ENCODE measurements at regions not wholly inside any gene's neighbourhood (a gene's known extent, or its start where the extent isn't known, plus 50 kb on each side); places are given as distances from the start of the nearest gene placed in this dataset.

- ATAC-seq (replicated peaks in 1 of 4) = no peak
- H3K4me3 Mint-ChIP-seq = no peak overlapping the region
- peaks cover 0 to 40% of the 10 kb centered on the region in 2 experiments for H3K27me3 ChIP-seq (replicated peaks in 1 of 2; ENCODE audit: control insufficient read depth in 2 of 2, extremely low read depth in 1 of 2, insufficient read depth in 2 of 2, low read length in 1 of 2)
- ChIA-PET CTCF (no interaction called here), POLR2A (no interaction called here)
- no peaks in the 10 kb centered on the region for H3K9me3 Mint-ChIP-seq
- no peaks in the 10 kb centered on the region for H3K4me1 Mint-ChIP-seq
- H3K27ac ChIP-seq (ENCODE audit: low read length) = no peak overlapping the region
- no peak overlapping the region for H3K27ac Mint-ChIP-seq
- H3K4me3 ChIP-seq (ENCODE audit: control insufficient read depth in 1 of 2, extremely low read depth in 1 of 2, low read length in 1 of 2) = no peak overlapping the region
- H3K36me3 Mint-ChIP-seq = no peaks in the 10 kb centered on the region
- H3K36me3 ChIP-seq (ENCODE audit: control insufficient read depth in 2 of 2, extremely low read depth in 1 of 2, insufficient read depth in 1 of 2, low read length in 1 of 2) = no peaks in the 10 kb centered on the region
- peaks cover 26 to 48% of the 10 kb centered on the region in 2 donors for H3K27me3 Mint-ChIP-seq
- no peaks in the 10 kb centered on the region for H3K9me3 ChIP-seq
- no peak for DNase-seq
- 58% methylated on average over 12 of the region's 12 CpGs for WGBS (ENCODE audit: insufficient coverage)
- no peaks in the 10 kb centered on the region for H3K4me1 ChIP-seq (ENCODE audit: control insufficient read depth in 1 of 2, extremely low read depth in 1 of 2, insufficient read depth in 2 of 2, low read length in 2 of 2)
Observed at GRCh38 chr22:49380095-49380827, 447.4 kb downstream of the BRD1 start.

DNA sequence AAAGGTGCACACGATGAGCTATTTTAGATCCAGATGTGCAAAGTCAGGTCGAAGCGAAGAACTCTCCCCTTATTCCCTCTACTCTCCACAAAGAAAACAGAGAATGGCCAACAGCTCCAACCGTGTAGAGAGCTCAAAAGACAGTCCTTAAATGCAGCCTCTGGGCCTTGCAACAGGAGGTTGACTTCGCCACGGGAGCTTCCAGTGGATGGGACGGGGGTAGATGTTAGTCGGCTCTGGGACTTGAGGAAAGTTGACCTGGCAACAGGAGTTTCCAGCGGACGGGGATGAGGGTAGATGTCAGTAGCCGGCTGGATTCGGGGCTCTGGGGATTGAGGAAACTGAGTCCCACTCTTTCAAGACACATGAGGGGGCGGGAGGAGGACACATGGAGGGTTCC is 450.4 kb downstream of the BRD1 start:
- no peaks in the 10 kb centered on the region for H3K36me3 Mint-ChIP-seq
- no peak overlapping the region for H3K27ac Mint-ChIP-seq
- Histone ChIP-seq H3K4me1 (ENCODE audit: control insufficient read depth in 1 of 2, extremely low read depth in 1 of 2, insufficient read depth in 2 of 2, low read length in 2 of 2) (no peaks in the 10 kb centered on the region), H3K27ac (ENCODE audit: low read length) (no peak overlapping the region), H3K4me3 (ENCODE audit: control insufficient read depth in 1 of 2, extremely low read depth in 1 of 2, low read length in 1 of 2) (no peak overlapping the region), H3K27me3 (replicated peaks in 1 of 2; ENCODE audit: control insufficient read depth in 2 of 2, extremely low read depth in 1 of 2, insufficient read depth in 2 of 2, low read length in 1 of 2) (peaks cover 0 to 45% of the 10 kb centered on the region in 2 experiments), H3K9me3 (no peaks in the 10 kb centered on the region), H3K36me3 (ENCODE audit: control insufficient read depth in 2 of 2, extremely low read depth in 1 of 2, insufficient read depth in 1 of 2, low read length in 1 of 2) (no peaks in the 10 kb centered on the region)
- H3K9me3 Mint-ChIP-seq = no peaks in the 10 kb centered on the region
- POLR2A ChIA-PET = no interaction called here
- ATAC-seq (replicated peaks in 1 of 4) (no peak), DNase-seq (no peak)
- WGBS (ENCODE audit: insufficient coverage) = 76% methylated on average over 4 of the region's 13 CpGs
- H3K27me3 Mint-ChIP-seq = peaks cover 28 to 43% of the 10 kb centered on the region in 2 donors
- no peaks in the 10 kb centered on the region for H3K4me1 Mint-ChIP-seq
- CTCF ChIA-PET = no interaction called here
- no peak overlapping the region for H3K4me3 Mint-ChIP-seq

- Histone ChIP-seq H3K27me3 (replicated peaks in 1 of 2; ENCODE audit: control insufficient read depth in 2 of 2, extremely low read depth in 1 of 2, insufficient read depth in 2 of 2, low read length in 1 of 2) (peaks cover 0 to 53% of the 10 kb centered on the region in 2 experiments), H3K4me3 (ENCODE audit: control insufficient read depth in 1 of 2, extremely low read depth in 1 of 2, low read length in 1 of 2) (no peak overlapping the region), H3K9me3 (no peaks in the 10 kb centered on the region), H3K27ac (ENCODE audit: low read length) (no peak overlapping the region), H3K4me1 (ENCODE audit: control insufficient read depth in 1 of 2, extremely low read depth in 1 of 2, insufficient read depth in 2 of 2, low read length in 2 of 2) (no peaks in the 10 kb centered on the region), H3K36me3 (ENCODE audit: control insufficient read depth in 2 of 2, extremely low read depth in 1 of 2, insufficient read depth in 1 of 2, low read length in 1 of 2) (no peaks in the 10 kb centered on the region)
- Mint-ChIP-seq H3K27me3 (peaks cover 19 to 29% of the 10 kb centered on the region in 2 donors), H3K4me3 (no peak overlapping the region), H3K9me3 (no peaks in the 10 kb centered on the region), H3K4me1 (peaks cover 0 to 4% (median 0%) of the 10 kb centered on the region in 3 donors), H3K36me3 (no peaks in the 10 kb centered on the region), H3K27ac (no peak overlapping the region)
- DNase-seq (no peak), ATAC-seq (replicated peaks in 1 of 4) (no peak)
- ChIA-PET CTCF (no interaction called here), POLR2A (no interaction called here)
- 68% methylated on average over 11 of the region's 17 CpGs for WGBS (ENCODE audit: insufficient coverage)
Observed at GRCh38 chr22:49373801-49374226, 453.9 kb downstream of the BRD1 start.

DNA sequence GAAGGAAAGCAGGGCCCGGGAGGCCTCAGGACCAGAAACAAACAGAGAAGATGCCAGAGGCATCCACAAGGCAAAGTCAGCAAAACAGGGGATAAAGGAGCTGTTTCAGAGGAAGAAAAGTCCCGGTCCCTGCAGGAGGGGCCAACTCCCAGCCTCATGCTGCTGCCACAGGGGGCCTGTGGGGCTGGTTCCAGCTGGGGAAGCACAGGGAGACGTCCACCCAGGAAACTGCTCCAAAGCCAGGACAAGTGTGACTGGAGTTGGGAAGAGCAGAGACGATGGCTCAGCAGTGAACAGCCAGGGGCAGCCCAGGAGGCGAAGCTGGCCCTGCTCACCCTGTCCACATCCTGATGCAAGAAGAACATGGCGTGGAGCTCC is 454.4 kb downstream of the BRD1 start:
- Histone ChIP-seq H3K4me1 (ENCODE audit: control insufficient read depth in 1 of 2, extremely low read depth in 1 of 2, insufficient read depth in 2 of 2, low read length in 2 of 2) (no peaks in the 10 kb centered on the region), H3K27me3 (replicated peaks in 1 of 2; ENCODE audit: control insufficient read depth in 2 of 2, extremely low read depth in 1 of 2, insufficient read depth in 2 of 2, low read length in 1 of 2) (peaks cover 0 to 53% of the 10 kb centered on the region in 2 experiments), H3K9me3 (no peaks in the 10 kb centered on the region), H3K36me3 (ENCODE audit: control insufficient read depth in 2 of 2, extremely low read depth in 1 of 2, insufficient read depth in 1 of 2, low read length in 1 of 2) (no peaks in the 10 kb centered on the region), H3K4me3 (ENCODE audit: control insufficient read depth in 1 of 2, extremely low read depth in 1 of 2, low read length in 1 of 2) (no peak overlapping the region), H3K27ac (ENCODE audit: low read length) (no peak overlapping the region)
- CTCF ChIA-PET = no interaction called here
- POLR2A ChIA-PET = no interaction called here
- DNase-seq (no peak), ATAC-seq (replicated peaks in 1 of 4) (no peak)
- 74% methylated on average over 6 of the region's 6 CpGs for WGBS (ENCODE audit: insufficient coverage)
- H3K4me3 Mint-ChIP-seq = no peak overlapping the region
- H3K4me1 Mint-ChIP-seq = peaks cover 0 to 4% (median 0%) of the 10 kb centered on the region in 3 donors
- H3K9me3 Mint-ChIP-seq = no peaks in the 10 kb centered on the region
- H3K36me3 Mint-ChIP-seq = no peaks in the 10 kb centered on the region
- peaks cover 16 to 27% of the 10 kb centered on the region in 2 donors for H3K27me3 Mint-ChIP-seq
- H3K27ac Mint-ChIP-seq = no peak overlapping the region

DNA sequence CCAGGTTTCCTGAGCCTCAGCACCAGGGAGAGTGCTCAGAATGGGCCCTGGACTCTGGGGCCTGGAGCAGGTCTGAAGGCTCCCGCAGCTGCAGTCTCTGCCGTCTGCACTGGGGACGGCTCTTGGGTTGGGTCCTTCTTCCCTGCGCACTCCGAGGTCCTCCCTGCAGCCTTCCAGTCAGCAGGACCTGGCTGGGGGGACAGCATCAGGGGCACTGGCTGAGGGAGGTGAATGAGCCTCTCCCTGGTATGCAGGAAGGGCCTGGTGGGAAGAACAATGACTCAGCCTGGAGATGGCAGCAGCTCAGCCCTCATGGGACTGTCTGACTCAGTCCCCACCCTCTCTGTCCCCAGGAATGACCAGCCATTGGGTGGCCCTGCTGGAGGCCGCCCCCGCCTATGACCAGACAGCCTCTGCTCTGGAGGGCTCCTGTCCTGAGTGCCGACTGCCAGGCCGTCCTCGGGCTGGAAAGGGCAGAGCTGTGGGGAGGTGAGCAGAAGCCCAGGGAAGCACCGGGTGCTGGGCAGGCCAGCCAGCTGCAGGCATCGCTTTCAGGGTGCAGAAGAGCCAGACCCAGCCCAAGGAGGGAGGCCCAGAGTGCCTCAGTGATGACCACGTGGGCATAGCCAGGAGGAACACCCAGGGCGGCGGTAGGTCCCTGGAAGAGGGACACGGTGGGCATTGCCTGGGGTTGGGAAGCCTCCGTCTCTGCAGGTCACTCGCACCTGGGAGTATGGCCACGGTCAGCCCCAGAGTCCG is 455.0 kb downstream of the BRD1 start:
- DNase-seq = no peak
- Histone ChIP-seq H3K9me3 (no peaks in the 10 kb centered on the region), H3K27ac (ENCODE audit: low read length) (no peak overlapping the region), H3K4me1 (ENCODE audit: control insufficient read depth in 1 of 2, extremely low read depth in 1 of 2, insufficient read depth in 2 of 2, low read length in 2 of 2) (no peaks in the 10 kb centered on the region), H3K27me3 (replicated peaks in 1 of 2; ENCODE audit: control insufficient read depth in 2 of 2, extremely low read depth in 1 of 2, insufficient read depth in 2 of 2, low read length in 1 of 2) (peaks cover 0 to 50% of the 10 kb centered on the region in 2 experiments), H3K36me3 (ENCODE audit: control insufficient read depth in 2 of 2, extremely low read depth in 1 of 2, insufficient read depth in 1 of 2, low read length in 1 of 2) (no peaks in the 10 kb centered on the region), H3K4me3 (ENCODE audit: control insufficient read depth in 1 of 2, extremely low read depth in 1 of 2, low read length in 1 of 2) (no peak overlapping the region)
- H3K27ac Mint-ChIP-seq = no peak overlapping the region
- H3K36me3 Mint-ChIP-seq = no peaks in the 10 kb centered on the region
- ATAC-seq (replicated peaks in 1 of 4) = no peak
- H3K9me3 Mint-ChIP-seq = no peaks in the 10 kb centered on the region
- ChIA-PET POLR2A (no interaction called here), CTCF (no interaction called here)
- peaks cover 0 to 4% (median 0%) of the 10 kb centered on the region in 3 donors for H3K4me1 Mint-ChIP-seq
- peaks cover 16 to 26% of the 10 kb centered on the region in 2 donors for H3K27me3 Mint-ChIP-seq
- WGBS (ENCODE audit: insufficient coverage) = 65% methylated on average over 18 of the region's 20 CpGs
- H3K4me3 Mint-ChIP-seq = no peak overlapping the region

- Mint-ChIP-seq H3K27me3 (peaks cover 10 to 21% of the 10 kb centered on the region in 2 donors), H3K36me3 (no peaks in the 10 kb centered on the region), H3K4me1 (peaks cover 0 to 4% (median 0%) of the 10 kb centered on the region in 3 donors), H3K4me3 (no peak overlapping the region), H3K9me3 (no peaks in the 10 kb centered on the region), H3K27ac (no peak overlapping the region)
- ATAC-seq (replicated peaks in 1 of 4) = no peak
- Histone ChIP-seq H3K27me3 (replicated peaks in 1 of 2; ENCODE audit: control insufficient read depth in 2 of 2, extremely low read depth in 1 of 2, insufficient read depth in 2 of 2, low read length in 1 of 2) (peaks cover 0 to 46% of the 10 kb centered on the region in 2 experiments), H3K4me1 (ENCODE audit: control insufficient read depth in 1 of 2, extremely low read depth in 1 of 2, insufficient read depth in 2 of 2, low read length in 2 of 2) (no peaks in the 10 kb centered on the region), H3K36me3 (ENCODE audit: control insufficient read depth in 2 of 2, extremely low read depth in 1 of 2, insufficient read depth in 1 of 2, low read length in 1 of 2) (no peaks in the 10 kb centered on the region), H3K27ac (ENCODE audit: low read length) (no peak overlapping the region), H3K4me3 (ENCODE audit: control insufficient read depth in 1 of 2, extremely low read depth in 1 of 2, low read length in 1 of 2) (no peak overlapping the region), H3K9me3 (no peaks in the 10 kb centered on the region)
- POLR2A ChIA-PET = no interaction called here
- no peak for DNase-seq
- CTCF ChIA-PET = no interaction called here
- 78% methylated on average over 8 of the region's 17 CpGs for WGBS (ENCODE audit: insufficient coverage)
Observed at GRCh38 chr22:49372111-49372529, 455.6 kb downstream of the BRD1 start.

Data from T-cell (primary cell).